Endothelial cell of umbilical vein (primary cell): ENCODE measurements at regions not wholly inside any gene's neighbourhood (a gene's known extent, or its start where the extent isn't known, plus 50 kb on each side); places are given as distances from the start of the nearest gene placed in this dataset.

Experiments
- BruUV-seq: library from RNA; stranded (reverse); fragments of 400-500 nt; replicated peaks from 2 replicates; lab custom pipeline; 2021; lab: Mats Ljungman, UMichigan
- CTCF ChIA-PET: fragments of 300-600, 350-600 bp; sonication (Branson Sonifier 250); formaldehyde crosslinking; loops from one replicate; lab custom pipeline; 2021; ENCODE audit warnings: antibody characterized with exemption, inconsistent platforms; lab: Charles Lee
- POLR2A ChIA-PET: fragments of 300-600, 350-600 bp; sonication (Branson Sonifier 250); formaldehyde crosslinking; loops from one replicate; lab custom pipeline; 2021; ENCODE audit warnings: antibody characterized with exemption, inconsistent platforms; lab: Charles Lee
- DNase-seq: peaks from one replicate; pipeline ENCODE4 v3.0.0-alpha.2; 2011; ENCODE audit warnings: low read depth, low spot score
- FAIRE-seq: peaks from 2 replicates; lab custom pipeline; 2011; peaks lifted over from hg19 to GRCh38; lab: Jason Lieb, UNC
- H2AFZ ChIP-seq: 2 replicates; pipeline ENCODE4 v1.6.0; 2012; ENCODE audit warnings: low read depth, low read length, control low read depth, inconsistent platforms
- H3K27ac ChIP-seq: 2 replicates; pipeline ENCODE4 v1.5.1; 2011; ENCODE audit warnings: low read depth, mild to moderate bottlenecking, control low read depth, low read length, moderate library complexity; ENCODE audit not compliant: insufficient read depth
- H3K27me3 ChIP-seq, 2 experiments: 2 replicates each; pipeline versions ENCODE4 v1.6.0 to v1.6.1; 2011; ENCODE audit warnings: low read length in 2 of 2, mixed read lengths in 1 of 2; ENCODE audit not compliant: control insufficient read depth in 2 of 2, insufficient read depth in 2 of 2
- H3K36me3 ChIP-seq, 2 experiments: 2 replicates in 1 of 2; 3 replicates in 1 of 2; pipeline ENCODE4 v1.5.1; 2011; ENCODE audit warnings: low read length in 2 of 2, mild to moderate bottlenecking in 1 of 2, moderate library complexity in 1 of 2; ENCODE audit not compliant: control insufficient read depth in 2 of 2, insufficient read depth in 2 of 2; ENCODE audit errors: extremely low read depth in 1 of 2
- H3K4me1 ChIP-seq: 3 replicates; pipeline ENCODE4 v1.5.1; 2011; ENCODE audit warnings: mild to moderate bottlenecking, low read length; ENCODE audit not compliant: control insufficient read depth, insufficient read depth; ENCODE audit errors: extremely low read depth
- H3K4me2 ChIP-seq: 2 replicates; pipeline ENCODE4 v1.6.1; 2011; ENCODE audit warnings: low read length, control low read depth, mixed read lengths; ENCODE audit not compliant: insufficient read depth
- H3K4me3 ChIP-seq, 3 experiments: fragments of 200-600 bp in 1 of 3; sonication (generic), shearing (Covaris generic) in 1 of 3; replicated peaks in 1 of 3; 2 replicates each; pipeline ENCODE4 v1.5.1; 2011 to 2016; ENCODE audit warnings: control low read depth in 3 of 3, low read length in 3 of 3, mild to moderate bottlenecking in 2 of 3, inconsistent platforms in 1 of 3, low read depth in 1 of 3, moderate library complexity in 1 of 3; ENCODE audit not compliant: insufficient read depth in 1 of 3
- H3K79me2 ChIP-seq: 2 replicates; pipeline ENCODE4 v1.6.0; 2012; ENCODE audit warnings: low read length, inconsistent platforms; ENCODE audit not compliant: control insufficient read depth, insufficient read depth
- H3K9ac ChIP-seq: replicated peaks from 2 replicates; pipeline ENCODE3; 2011; ENCODE audit warnings: low read length, control low read depth; ENCODE audit not compliant: insufficient read depth; ENCODE audit errors: extremely low read depth
- H3K9me1 ChIP-seq: replicated peaks from 3 replicates; pipeline ENCODE4 v1.6.0; 2011; ENCODE audit warnings: mild to moderate bottlenecking, low read length; ENCODE audit not compliant: control insufficient read depth, insufficient read depth; ENCODE audit errors: extremely low read depth
- H3K9me3 ChIP-seq: replicated peaks from 2 replicates; pipeline ENCODE4 v1.5.1; 2012; ENCODE audit warnings: low read length, inconsistent platforms; ENCODE audit not compliant: control insufficient read depth, insufficient read depth
- H4K20me1 ChIP-seq: replicated peaks from 2 replicates; pipeline ENCODE3; 2011; ENCODE audit warnings: mild to moderate bottlenecking, low read length; ENCODE audit not compliant: control insufficient read depth, insufficient read depth; ENCODE audit errors: extremely low read depth
- CTCF ChIP-seq, 2 donors: IDR thresholded peaks; 1 replicate in 1 of 2; 2 replicates in 1 of 2; pipeline ENCODE4 v1.5.1; 2011; ENCODE audit warnings: low read length in 2 of 2, mild to moderate bottlenecking in 2 of 2, moderate library complexity in 2 of 2, control low read depth in 1 of 2, inconsistent platforms in 1 of 2, low read depth in 1 of 2; ENCODE audit not compliant: insufficient read depth in 1 of 2; ENCODE audit errors: extremely low read depth in 1 of 2
- EZH2 ChIP-seq: IDR thresholded peaks from 2 replicates; pipeline ENCODE4 v1.6.1; 2012; ENCODE audit warnings: borderline replicate concordance, low read depth, mild to moderate bottlenecking, moderate library complexity, low read length, inconsistent platforms; ENCODE audit not compliant: severe bottlenecking
- FOS ChIP-seq: IDR thresholded peaks from 2 replicates; pipeline ENCODE4 v1.6.1; 2011; ENCODE audit warnings: mild to moderate bottlenecking, low read length, moderate library complexity, borderline replicate concordance; ENCODE audit not compliant: insufficient read depth
- GATA2 ChIP-seq: IDR thresholded peaks from 2 replicates; pipeline ENCODE4 v1.7.0; 2011; ENCODE audit warnings: low read depth, mild to moderate bottlenecking, moderate library complexity, mixed read lengths, low read length; ENCODE audit not compliant: insufficient read length, insufficient read depth
- JUN ChIP-seq: IDR thresholded peaks from 2 replicates; pipeline ENCODE4 v1.6.1; 2011; ENCODE audit warnings: borderline replicate concordance, low read depth; ENCODE audit not compliant: insufficient read length, insufficient read depth
- MAX ChIP-seq: IDR thresholded peaks from 2 replicates; pipeline ENCODE4 v1.6.1; 2011; ENCODE audit not compliant: insufficient read depth, insufficient read length
- MYC ChIP-seq: IDR thresholded peaks from one replicate; pipeline ENCODE4 v1.6.1; 2011; ENCODE audit warnings: mild to moderate bottlenecking, low read depth, low read length
- POLR2A ChIP-seq: IDR thresholded peaks from 2 replicates; pipeline ENCODE4 v1.6.1; 2012; ENCODE audit warnings: low read depth, mild to moderate bottlenecking, control low read depth, low read length
- POLR2AphosphoS5 ChIP-seq: IDR thresholded peaks from 2 replicates; pipeline ENCODE4 v1.6.1; 2012; ENCODE audit warnings: low read depth, mild to moderate bottlenecking, control low read depth, low read length, moderate library complexity; ENCODE audit not compliant: insufficient read depth
- dilution Hi-C: fragments of 300-500 bp; cut with MboI; formaldehyde crosslinking; loops from one replicate; pipeline ENCODE4 v1.15.0; 2019; ENCODE audit warnings: low sequenced_read_pairs; ENCODE audit not compliant: extremely low pct_ligation_motif_present
- intact Hi-C: fragments of 100-400 bp; cut with micrococcal nuclease; formaldehyde crosslinking; loops from one replicate; pipeline ENCODE4 v1.10.0; 2022

- H4K20me1 ChIP-seq: no peaks in the 10 kb centered on the region
- dilution Hi-C loops (no loop called here), intact Hi-C loops (no loop called here)
- no peaks in the 10 kb centered on the region for H3K36me3 ChIP-seq
- H3K27ac ChIP-seq: no peak overlapping the region
- ChIA-PET POLR2A (no interaction called here), CTCF (interaction anchor here (0.6 kb wide), 1 partner anchor 49 kb away, joined by 4 read pairs; no protein-coding TSS in a partner anchor)
- no peak overlapping the region for H3K9ac ChIP-seq
- no peaks in the 10 kb centered on the region for H3K9me1 ChIP-seq
- no peaks in the 10 kb centered on the region for H3K27me3 ChIP-seq
- H3K4me1 ChIP-seq: peaks cover 28% of the 10 kb centered on the region
- DNase-seq: no peak
- no TSS peak for BruUV-seq
- H2AFZ ChIP-seq: no peak overlapping the region
- no peak overlapping the region for H3K4me2 ChIP-seq
- FAIRE-seq: no peak
- peaks cover 42% of the 10 kb centered on the region for H3K79me2 ChIP-seq
- no peak overlapping the region for H3K4me3 ChIP-seq
- no peak for TF ChIP-seq EZH2
- TF ChIP-seq GATA2: no peak
- TF ChIP-seq CTCF (IDR thresholded peaks at IDR 0.05; ENCODE audit: extremely low read depth in 1 of 2, insufficient read depth in 1 of 2, low read depth in 1 of 2, low read length in 2 of 2): no peak
- no peak for TF ChIP-seq FOS
- no peak for TF ChIP-seq POLR2AphosphoS5
- no peak for TF ChIP-seq JUN
- TF ChIP-seq POLR2A: no peak
- TF ChIP-seq MYC: no peak
- no peak for TF ChIP-seq MAX
- no peaks in the 10 kb centered on the region for H3K9me3 ChIP-seq
These were observed 55.3 kb downstream of the FAM50B start for GRCh38 chr6:3904518-3904917.
